ENCODE measurements at regions not wholly inside any gene's neighbourhood (a gene's known extent, or its start where the extent isn't known, plus 50 kb on each side); places are given as distances from the start of the nearest gene placed in this dataset. TPM values are rescaled to one million over a fixed set of nuclear protein-coding genes. Genes with fewer than 3 reads are reported as not detected.

GRCh38 chr12:88630561-88630960 lies 50.3 kb upstream of the KITLG start:
- intact Hi-C loops (cut with DNase I): no loop called here
- DNase-seq: no peak
- H3K27ac ChIP-seq: no peak overlapping the region
- no peaks in the 10 kb centered on the region for H3K36me3 ChIP-seq
- H3K4me1 ChIP-seq (ENCODE audit: insufficient read depth): peaks cover 3% of the 10 kb centered on the region
- no peaks in the 10 kb centered on the region for H3K27me3 ChIP-seq
- no peak overlapping the region for H3K4me3 ChIP-seq
- H3K9me3 ChIP-seq: no peaks in the 10 kb centered on the region
- TF ChIP-seq EP300 (IDR thresholded peaks at IDR 0.05) (no peak), CTCF (IDR thresholded peaks at IDR 0.05) (no peak), POLR2A (IDR thresholded peaks at IDR 0.05) (no peak)

Small RNAs in the stretch of these regions (small RNA-seq; reads per million reads assigned to genes)
- not detected for gene RNU7-120P

All from ovary (tissue), 7 donors.